PC-9 (cell line): ENCODE measurements at regions not wholly inside any gene's neighbourhood (a gene's known extent, or its start where the extent isn't known, plus 50 kb on each side); places are given as distances from the start of the nearest gene placed in this dataset.

Source experiments
- BruUV-seq: library from RNA; stranded (reverse); fragments of 400-500 nt; replicated peaks from 2 replicates; lab custom pipeline; 2021; lab: Mats Ljungman, UMichigan
- CTCF ChIA-PET: fragments of 300-600 bp; sonication (Branson Sonifier 250); formaldehyde crosslinking; loops from one replicate; lab custom pipeline; 2022; ENCODE audit warnings: antibody characterized with exemption; lab: Charles Lee
- POLR2A ChIA-PET: fragments of 300-600 bp; sonication (Branson Sonifier 250); formaldehyde crosslinking; loops from one replicate; lab custom pipeline; 2022; ENCODE audit warnings: antibody characterized with exemption; ENCODE audit not compliant: unreplicated experiment; lab: Charles Lee
- DNase-seq, 2 experiments: peaks; one replicate each; pipeline versions ENCODE4 v3.0.0 to v3.0.0-alpha.2; 2015 to 2022; ENCODE audit warnings: mixed read lengths in 1 of 2
- H2AFZ ChIP-seq: fragments of 200-600 bp; sonication (generic); 2 replicates; pipeline ENCODE4 v1.8.1; 2017; ENCODE audit warnings: antibody characterized with exemption
- H3F3A ChIP-seq: fragments of 200-600 bp; sonication (generic); 2 replicates; pipeline ENCODE4 v1.8.1; 2017; ENCODE audit warnings: antibody characterized with exemption, mild to moderate bottlenecking, low read depth; ENCODE audit not compliant: insufficient read depth
- H3K27ac ChIP-seq: fragments of 200-600 bp; sonication (generic); 2 replicates; pipeline ENCODE4 v1.6.1; 2016; ENCODE audit warnings: mixed run types
- H3K27me3 ChIP-seq: fragments of 200-600 bp; sonication (generic); 2 replicates; pipeline ENCODE4 v1.6.1; 2016; ENCODE audit warnings: low read depth, mixed run types; ENCODE audit not compliant: insufficient read depth
- H3K36me3 ChIP-seq: fragments of 200-600 bp; sonication (generic); 2 replicates; pipeline ENCODE4 v1.6.1; 2016; ENCODE audit warnings: low read depth, mixed run types
- H3K4me1 ChIP-seq: fragments of 200-600 bp; sonication (generic); replicated peaks from 2 replicates; pipeline ENCODE4 v1.6.1; 2016; ENCODE audit warnings: mixed run types; ENCODE audit not compliant: insufficient read depth
- H3K4me2 ChIP-seq: fragments of 200-600 bp; sonication (generic); 2 replicates; pipeline ENCODE4 v1.6.1; 2017; ENCODE audit warnings: mixed run types
- H3K4me3 ChIP-seq: fragments of 200-600 bp; sonication (generic); 2 replicates; pipeline ENCODE4 v1.6.1; 2016; ENCODE audit warnings: mixed run types
- H3K79me2 ChIP-seq: fragments of 200-600 bp; sonication (generic); 2 replicates; pipeline ENCODE4 v1.6.1; 2017; ENCODE audit warnings: low read depth, mixed run types
- H3K9me2 ChIP-seq: fragments of 200-600 bp; sonication (generic); 2 replicates; pipeline ENCODE4 v1.8.1; 2017; ENCODE audit warnings: mild to moderate bottlenecking; ENCODE audit not compliant: insufficient read depth
- H3K9me3 ChIP-seq: fragments of 200-600 bp; sonication (generic); 2 replicates; pipeline ENCODE4 v1.8.1; 2016; ENCODE audit warnings: low read depth; ENCODE audit not compliant: insufficient read depth
- H4K20me1 ChIP-seq: fragments of 200-600 bp; sonication (generic); 2 replicates; pipeline ENCODE4 v1.8.1; 2017; ENCODE audit not compliant: insufficient read depth
- EZH2 ChIP-seq: fragments of 200-600 bp; sonication (generic); IDR thresholded peaks from 2 replicates; pipeline ENCODE4 v1.8.0; 2017; ENCODE audit warnings: antibody characterized with exemption, low read depth
- intact Hi-C: fragments of 100-400 bp; cut with micrococcal nuclease; formaldehyde crosslinking; loops from one replicate; pipeline ENCODE4 v1.10.0; 2022; ENCODE audit not compliant: unreplicated experiment
- TF ChIP-seq, protein P1 (sequence below): fragments of 200-600 bp; sonication (generic); conservative IDR thresholded peaks from 2 replicates; pipeline ENCODE4 v1.6.1; 2017; ENCODE audit warnings: mixed run types, antibody characterized with exemption, mild to moderate bottlenecking, moderate library complexity

DNA sequence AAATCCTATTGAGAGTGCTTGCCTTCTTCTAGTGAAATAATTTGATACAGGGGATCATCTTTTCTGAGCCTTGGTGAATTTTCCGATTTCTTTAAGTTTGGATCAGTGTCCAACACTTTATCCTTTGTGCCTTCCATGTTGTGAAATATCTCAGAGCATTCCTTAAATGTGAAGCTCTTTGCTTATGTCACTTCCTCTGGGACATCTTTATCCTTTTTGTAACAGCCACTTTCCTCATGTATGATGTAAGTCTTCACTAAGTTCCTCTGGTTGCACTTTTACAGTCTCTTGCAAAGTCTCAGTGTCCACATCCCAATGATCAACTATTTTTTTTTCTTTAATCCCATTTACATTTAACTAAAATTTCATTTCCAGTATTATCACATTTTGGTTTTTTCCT, 254.2 kb downstream of the EN1 start:
- intact Hi-C loops: no loop called here
- Histone ChIP-seq H3K4me2 (no peak overlapping the region), H3K4me1 (no peaks in the 10 kb centered on the region), H3K9me3 (no peaks in the 10 kb centered on the region), H2AFZ (no peak overlapping the region), H3K9me2 (no peaks in the 10 kb centered on the region; the same call in 1 of the 2 replicates), H3K4me3 (no peak overlapping the region), H3K36me3 (no peaks in the 10 kb centered on the region), H4K20me1 (no peaks in the 10 kb centered on the region), H3K79me2 (no peaks in the 10 kb centered on the region), H3K27ac (no peak overlapping the region), H3K27me3 (peaks cover 15% of the 10 kb centered on the region; the same call in 1 of the 2 replicates), H3F3A (no peaks in the 10 kb centered on the region)
- no TSS peak for BruUV-seq
- CTCF ChIA-PET: no interaction called here
- no peak for DNase-seq
- POLR2A ChIA-PET: interaction anchor here (0.6 kb wide), 1 partner anchor 31 kb away, joined by 3 read pairs; no protein-coding TSS in a partner anchor
- no peak for TF ChIP-seq EZH2
- TF ChIP-seq, protein P1, sequence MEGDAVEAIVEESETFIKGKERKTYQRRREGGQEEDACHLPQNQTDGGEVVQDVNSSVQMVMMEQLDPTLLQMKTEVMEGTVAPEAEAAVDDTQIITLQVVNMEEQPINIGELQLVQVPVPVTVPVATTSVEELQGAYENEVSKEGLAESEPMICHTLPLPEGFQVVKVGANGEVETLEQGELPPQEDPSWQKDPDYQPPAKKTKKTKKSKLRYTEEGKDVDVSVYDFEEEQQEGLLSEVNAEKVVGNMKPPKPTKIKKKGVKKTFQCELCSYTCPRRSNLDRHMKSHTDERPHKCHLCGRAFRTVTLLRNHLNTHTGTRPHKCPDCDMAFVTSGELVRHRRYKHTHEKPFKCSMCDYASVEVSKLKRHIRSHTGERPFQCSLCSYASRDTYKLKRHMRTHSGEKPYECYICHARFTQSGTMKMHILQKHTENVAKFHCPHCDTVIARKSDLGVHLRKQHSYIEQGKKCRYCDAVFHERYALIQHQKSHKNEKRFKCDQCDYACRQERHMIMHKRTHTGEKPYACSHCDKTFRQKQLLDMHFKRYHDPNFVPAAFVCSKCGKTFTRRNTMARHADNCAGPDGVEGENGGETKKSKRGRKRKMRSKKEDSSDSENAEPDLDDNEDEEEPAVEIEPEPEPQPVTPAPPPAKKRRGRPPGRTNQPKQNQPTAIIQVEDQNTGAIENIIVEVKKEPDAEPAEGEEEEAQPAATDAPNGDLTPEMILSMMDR: no peak

DNA sequence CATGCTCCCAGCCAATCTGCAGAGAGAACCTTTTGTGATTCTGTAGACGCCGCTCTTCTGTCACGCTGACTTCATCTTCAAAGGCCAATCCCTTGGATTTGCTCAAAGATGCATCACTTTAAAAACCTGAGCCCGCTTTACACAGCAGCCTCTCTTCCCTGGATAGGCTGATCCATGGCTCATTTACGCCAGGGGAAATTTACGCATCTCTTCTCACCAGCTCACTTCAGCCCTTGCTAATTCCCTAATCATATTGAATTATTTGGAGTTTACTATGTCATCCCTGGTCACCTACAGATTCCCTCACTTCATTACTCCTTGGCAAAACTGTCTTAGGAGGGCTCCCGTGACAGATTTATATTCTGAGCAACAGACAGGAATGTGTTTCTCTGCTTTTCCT, 256.2 kb downstream of the EN1 start:
- Histone ChIP-seq H3K9me3 (no peaks in the 10 kb centered on the region), H3K27ac (no peak overlapping the region), H3K4me3 (no peak overlapping the region), H3K79me2 (no peaks in the 10 kb centered on the region), H3K27me3 (peaks cover 8% of the 10 kb centered on the region; the same call in 1 of the 2 replicates), H3F3A (no peaks in the 10 kb centered on the region), H2AFZ (no peak overlapping the region), H3K4me2 (no peak overlapping the region), H3K4me1 (no peaks in the 10 kb centered on the region), H3K9me2 (no peaks in the 10 kb centered on the region; the same call in 1 of the 2 replicates), H4K20me1 (no peaks in the 10 kb centered on the region), H3K36me3 (no peaks in the 10 kb centered on the region)
- DNase-seq: no peak
- no TSS peak for BruUV-seq
- TF ChIP-seq EZH2: no peak
- TF ChIP-seq, protein P1: no peak
- intact Hi-C loops: no loop called here
- ChIA-PET POLR2A (no interaction called here), CTCF (no interaction called here)

DNA sequence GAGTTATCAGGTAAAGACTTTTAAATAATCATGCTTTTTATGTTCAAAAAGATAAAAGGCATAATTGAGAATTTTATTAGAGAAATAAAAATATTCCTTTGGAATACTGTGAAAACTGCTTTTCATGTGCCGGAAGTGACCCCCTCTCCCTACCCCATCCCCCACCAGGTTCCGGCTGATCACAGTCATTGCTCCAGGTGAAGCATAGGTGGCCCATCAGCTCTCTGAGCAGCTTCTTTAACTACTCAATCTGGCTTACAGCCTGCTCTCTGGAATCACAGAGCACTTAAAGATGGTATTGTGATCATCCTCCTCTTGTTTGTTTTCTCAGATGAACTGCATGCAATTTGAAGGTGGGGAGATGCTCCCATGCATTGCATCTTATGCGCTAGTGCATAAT, 257.7 kb downstream of the EN1 start:
- no TSS peak for BruUV-seq
- H3F3A ChIP-seq: no peaks in the 10 kb centered on the region
- no peak for DNase-seq
- H3K79me2 ChIP-seq: no peaks in the 10 kb centered on the region
- H3K27ac ChIP-seq: no peak overlapping the region
- no peaks in the 10 kb centered on the region for H4K20me1 ChIP-seq
- H3K4me3 ChIP-seq: no peak overlapping the region
- no peaks in the 10 kb centered on the region for H3K9me3 ChIP-seq
- no peaks in the 10 kb centered on the region for H3K4me1 ChIP-seq
- H2AFZ ChIP-seq: no peak overlapping the region
- POLR2A ChIA-PET: no interaction called here
- H3K36me3 ChIP-seq: no peaks in the 10 kb centered on the region
- no peak for TF ChIP-seq EZH2
- TF ChIP-seq, protein P1: no peak
- CTCF ChIA-PET: no interaction called here
- no peak overlapping the region for H3K4me2 ChIP-seq
- no peaks in the 10 kb centered on the region; the same call in 1 of the 2 replicates for H3K9me2 ChIP-seq
- intact Hi-C loops: no loop called here
- H3K27me3 ChIP-seq: peaks cover 8% of the 10 kb centered on the region; the same call in 1 of the 2 replicates
